ENCODE measurements at regions not wholly inside any gene's neighbourhood (a gene's known extent, or its start where the extent isn't known, plus 50 kb on each side); places are given as distances from the start of the nearest gene placed in this dataset.
"Not testable (repeated sequence)": the region's sequence is repeated elsewhere in the genome, so short reads cannot be mapped to it uniquely, and the experiment has no call there.

- peak; percentile 21 for DNase-seq
- H3K4me1 ChIP-seq (ENCODE audit: insufficient read depth): no peaks in the 10 kb centered on the region
- in situ Hi-C loops (cut with MboI): no loop called here
- no peak overlapping the region for H3K4me3 ChIP-seq
- no peaks in the 10 kb centered on the region for H3K9me3 ChIP-seq (ENCODE audit: low read depth)
- H3F3A ChIP-seq (ENCODE audit: insufficient read depth): no peaks in the 10 kb centered on the region
- no peaks in the 10 kb centered on the region for H3K79me2 ChIP-seq (ENCODE audit: insufficient read depth)
- WGBS, 2 experiments (ENCODE audit: low coverage in 1 of 2, low lambda C conversion rate in 2 of 2, missing lambda C conversion rate in 2 of 2): 39% methylated on average over 1 of the region's 1 CpG
- H3K27ac ChIP-seq: no peak overlapping the region
- no peaks in the 10 kb centered on the region for H3K9me2 ChIP-seq (ENCODE audit: insufficient read depth)
- no peak overlapping the region for H3K9ac ChIP-seq
- H2AFZ ChIP-seq: no peak overlapping the region
- TF ChIP-seq EZH2 (IDR thresholded peaks at IDR 0.05; ENCODE audit: insufficient read depth, poor library complexity, severe bottlenecking) (no peak), EZH2phosphoT487 (IDR thresholded peaks at IDR 0.05; ENCODE audit: insufficient read depth, low read depth) (no peak)
- H4K20me1 ChIP-seq (ENCODE audit: insufficient read depth): no peaks in the 10 kb centered on the region
- H3K27me3 ChIP-seq (replicated peaks; ENCODE audit: insufficient read depth): peaks cover 5% of the 10 kb centered on the region; the same call in 1 of the 2 replicates
- no peaks in the 10 kb centered on the region for H3K36me3 ChIP-seq (ENCODE audit: low read depth)
- no peak overlapping the region for H3K4me2 ChIP-seq (ENCODE audit: unreplicated experiment)
Measured at GRCh38 chr2:104944495-104944894, 90.6 kb downstream of the POU3F3 start.

DNA sequence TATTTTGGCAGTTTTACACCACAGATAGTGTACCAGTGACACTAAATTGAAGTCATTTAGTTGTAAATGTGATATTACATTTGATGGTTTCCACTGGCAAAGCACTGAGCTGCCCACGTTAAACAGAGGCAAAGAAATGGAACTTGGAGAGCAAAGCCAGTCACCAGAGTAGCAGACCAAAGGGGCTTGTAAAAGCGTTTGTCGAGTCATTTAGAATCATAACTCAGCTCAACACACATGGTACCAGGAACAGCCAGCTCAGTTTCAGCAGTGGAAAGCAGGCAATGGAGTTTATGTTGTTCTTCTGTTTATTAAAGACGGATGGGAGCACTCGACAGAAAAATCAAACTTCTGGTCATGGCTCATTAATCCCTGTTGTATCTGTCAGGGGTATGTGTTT lies 91.2 kb downstream of the POU3F3 start:
- Histone ChIP-seq H3K36me3 (ENCODE audit: low read depth) (no peaks in the 10 kb centered on the region), H3K27me3 (replicated peaks; ENCODE audit: insufficient read depth) (peaks cover 5% of the 10 kb centered on the region; the same call in 1 of the 2 replicates), H3K79me2 (ENCODE audit: insufficient read depth) (no peaks in the 10 kb centered on the region), H2AFZ (no peak overlapping the region), H4K20me1 (ENCODE audit: insufficient read depth) (no peaks in the 10 kb centered on the region), H3K4me1 (ENCODE audit: insufficient read depth) (no peaks in the 10 kb centered on the region), H3K4me3 (no peak overlapping the region), H3F3A (ENCODE audit: insufficient read depth) (no peaks in the 10 kb centered on the region), H3K9me3 (ENCODE audit: low read depth) (no peaks in the 10 kb centered on the region), H3K27ac (no peak overlapping the region), H3K9ac (no peak overlapping the region), H3K9me2 (ENCODE audit: insufficient read depth) (no peaks in the 10 kb centered on the region), H3K4me2 (ENCODE audit: unreplicated experiment) (no peak overlapping the region)
- DNase-seq: no peak
- WGBS, 2 experiments (ENCODE audit: low coverage in 1 of 2, low lambda C conversion rate in 2 of 2, missing lambda C conversion rate in 2 of 2): 1 to 3% methylated on average over 5 of the region's 5 CpGs
- no peak for TF ChIP-seq EZH2 (IDR thresholded peaks at IDR 0.05; ENCODE audit: insufficient read depth, poor library complexity, severe bottlenecking)
- no peak for TF ChIP-seq EZH2phosphoT487 (IDR thresholded peaks at IDR 0.05; ENCODE audit: insufficient read depth, low read depth)
- in situ Hi-C loops (cut with MboI): no loop called here

DNA sequence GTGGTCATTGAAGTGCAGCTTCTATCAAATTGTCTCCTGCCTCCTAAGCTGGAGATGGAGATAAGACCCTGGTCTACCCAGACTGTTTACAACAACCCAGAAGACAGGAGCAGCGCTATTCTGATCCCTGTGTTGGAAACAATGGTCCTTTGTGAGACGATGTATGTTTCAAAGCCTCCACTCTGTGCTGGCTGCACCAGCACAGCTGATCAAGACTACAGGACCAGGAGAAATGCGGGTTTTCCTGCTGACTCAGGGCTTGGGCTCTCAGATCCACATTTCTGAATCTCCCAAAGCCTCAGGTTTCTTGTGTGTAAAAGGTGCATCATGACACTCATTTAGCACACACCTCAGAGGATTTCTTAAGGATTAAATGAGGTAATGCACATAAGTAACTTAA lies 92.0 kb downstream of the POU3F3 start:
- Histone ChIP-seq H3K27ac (no peak overlapping the region), H2AFZ (no peak overlapping the region), H3K4me3 (no peak overlapping the region), H4K20me1 (ENCODE audit: insufficient read depth) (no peaks in the 10 kb centered on the region), H3F3A (ENCODE audit: insufficient read depth) (no peaks in the 10 kb centered on the region), H3K79me2 (ENCODE audit: insufficient read depth) (no peaks in the 10 kb centered on the region), H3K9me2 (ENCODE audit: insufficient read depth) (no peaks in the 10 kb centered on the region), H3K27me3 (replicated peaks; ENCODE audit: insufficient read depth) (peaks cover 5% of the 10 kb centered on the region; the same call in 1 of the 2 replicates), H3K9me3 (ENCODE audit: low read depth) (no peaks in the 10 kb centered on the region), H3K4me2 (ENCODE audit: unreplicated experiment) (no peak overlapping the region), H3K9ac (no peak overlapping the region), H3K36me3 (ENCODE audit: low read depth) (no peaks in the 10 kb centered on the region), H3K4me1 (ENCODE audit: insufficient read depth) (no peaks in the 10 kb centered on the region)
- TF ChIP-seq EZH2 (IDR thresholded peaks at IDR 0.05; ENCODE audit: insufficient read depth, poor library complexity, severe bottlenecking): no peak
- no peak for TF ChIP-seq EZH2phosphoT487 (IDR thresholded peaks at IDR 0.05; ENCODE audit: insufficient read depth, low read depth)
- 14 to 36% methylated on average over 3 of the region's 3 CpGs for WGBS, 2 experiments (ENCODE audit: low coverage in 1 of 2, low lambda C conversion rate in 2 of 2, missing lambda C conversion rate in 2 of 2)
- in situ Hi-C loops (cut with MboI): no loop called here
- no peak for DNase-seq

GRCh38 chr2:104947456-104947855 lies 90.4 kb upstream of the MRPS9 start:
- DNase-seq; H3K4me2 ChIP-seq (ENCODE audit: unreplicated experiment); H3K79me2 ChIP-seq (ENCODE audit: insufficient read depth); H3K9me3 ChIP-seq (ENCODE audit: low read depth); in situ Hi-C loops (cut with MboI); H3K27ac ChIP-seq; H3K27me3 ChIP-seq (replicated peaks; ENCODE audit: insufficient read depth); H3K4me1 ChIP-seq (ENCODE audit: insufficient read depth); H3F3A ChIP-seq (ENCODE audit: insufficient read depth); H3K9ac ChIP-seq; H4K20me1 ChIP-seq (ENCODE audit: insufficient read depth); H3K9me2 ChIP-seq (ENCODE audit: insufficient read depth); H2AFZ ChIP-seq; H3K4me3 ChIP-seq; H3K36me3 ChIP-seq (ENCODE audit: low read depth): not testable (repeated sequence)
- 46 to 54% methylated on average over 7 of the region's 7 CpGs for WGBS, 2 experiments (ENCODE audit: low coverage in 1 of 2, low lambda C conversion rate in 2 of 2, missing lambda C conversion rate in 2 of 2)

- Histone ChIP-seq H3K27ac (no peak overlapping the region), H4K20me1 (ENCODE audit: insufficient read depth) (no peaks in the 10 kb centered on the region), H3F3A (ENCODE audit: insufficient read depth) (no peaks in the 10 kb centered on the region), H3K4me3 (no peak overlapping the region), H3K4me2 (ENCODE audit: unreplicated experiment) (no peak overlapping the region), H3K9ac (no peak overlapping the region), H3K79me2 (ENCODE audit: insufficient read depth) (no peaks in the 10 kb centered on the region), H3K27me3 (replicated peaks; ENCODE audit: insufficient read depth) (no peaks in the 10 kb centered on the region), H2AFZ (no peak overlapping the region), H3K36me3 (ENCODE audit: low read depth) (no peaks in the 10 kb centered on the region), H3K4me1 (ENCODE audit: insufficient read depth) (no peaks in the 10 kb centered on the region), H3K9me2 (ENCODE audit: insufficient read depth) (no peaks in the 10 kb centered on the region), H3K9me3 (ENCODE audit: low read depth) (no peaks in the 10 kb centered on the region)
- in situ Hi-C loops (cut with MboI): no loop called here
- DNase-seq: no peak
- TF ChIP-seq EZH2phosphoT487 (IDR thresholded peaks at IDR 0.05; ENCODE audit: insufficient read depth, low read depth) (no peak), EZH2 (IDR thresholded peaks at IDR 0.05; ENCODE audit: insufficient read depth, poor library complexity, severe bottlenecking) (no peak)
- WGBS, 2 experiments (ENCODE audit: low coverage in 1 of 2, low lambda C conversion rate in 2 of 2, missing lambda C conversion rate in 2 of 2): 40 to 51% methylated on average over 4 of the region's 4 CpGs
Measured at GRCh38 chr2:104952976-104953375, 84.9 kb upstream of the MRPS9 start.
